ENCODE measurements at regions not wholly inside any gene's neighbourhood (a gene's known extent, or its start where the extent isn't known, plus 50 kb on each side); places are given as distances from the start of the nearest gene placed in this dataset.

GRCh38 chr16:5385115-5385514 is 287.5 kb upstream of the EEF2KMT start:
- ATAC-seq (ENCODE audit: insufficient read depth, low FRiP score) (no peak), DNase-seq (no peak)
- no peak overlapping the region for H3K9ac ChIP-seq (ENCODE audit: insufficient read depth in 1 of 2, low read length in 2 of 2)
- no peak overlapping the region for H3K27ac ChIP-seq (ENCODE audit: low read depth in 1 of 2, low read length in 1 of 2)
- H3K27me3 ChIP-seq (ENCODE audit: control insufficient read depth in 3 of 3, insufficient read depth in 3 of 3, low read length in 2 of 3) = no peaks in the 10 kb centered on the region
- H3K9me3 ChIP-seq (ENCODE audit: control insufficient read depth in 4 of 4, insufficient read depth in 3 of 4, low read length in 3 of 4) = peaks cover 0 to 13% (median 3%) of the 10 kb centered on the region in 4 donors
- H3K4me1 ChIP-seq (ENCODE audit: control insufficient read depth in 5 of 5, insufficient read depth in 5 of 5, low read length in 5 of 5) = no peaks in the 10 kb centered on the region
- TF ChIP-seq CTCF (IDR thresholded peaks at IDR 0.05; ENCODE audit: control extremely low read depth, extremely low read depth) = no peak
- no peak overlapping the region for H3K4me3 ChIP-seq
- 84 to 90% methylated on average over 2 of the region's 2 CpGs for WGBS, 2 donors
- no peaks in the 10 kb centered on the region for H3K36me3 ChIP-seq (ENCODE audit: control insufficient read depth in 4 of 4, insufficient read depth in 4 of 4, low read length in 4 of 4)

- Histone ChIP-seq H3K9me3 (ENCODE audit: control insufficient read depth in 4 of 4, insufficient read depth in 3 of 4, low read length in 3 of 4) (peaks cover 0 to 11% (median 3%) of the 10 kb centered on the region in 4 donors), H3K9ac (ENCODE audit: insufficient read depth in 1 of 2, low read length in 2 of 2) (no peak overlapping the region), H3K27ac (ENCODE audit: low read depth in 1 of 2, low read length in 1 of 2) (no peak overlapping the region), H3K36me3 (ENCODE audit: control insufficient read depth in 4 of 4, insufficient read depth in 4 of 4, low read length in 4 of 4) (no peaks in the 10 kb centered on the region), H3K4me3 (no peak overlapping the region), H3K27me3 (ENCODE audit: control insufficient read depth in 3 of 3, insufficient read depth in 3 of 3, low read length in 2 of 3) (no peaks in the 10 kb centered on the region), H3K4me1 (ENCODE audit: control insufficient read depth in 5 of 5, insufficient read depth in 5 of 5, low read length in 5 of 5) (no peaks in the 10 kb centered on the region)
- no peak for TF ChIP-seq CTCF (IDR thresholded peaks at IDR 0.05; ENCODE audit: control extremely low read depth, extremely low read depth)
- DNase-seq (no peak), ATAC-seq (ENCODE audit: insufficient read depth, low FRiP score) (no peak)
- WGBS, 2 donors = 79 to 88% methylated on average over 2 of the region's 2 CpGs
Observed at GRCh38 chr16:5383737-5384136, 286.1 kb upstream of the EEF2KMT start.

GRCh38 chr16:5382484-5382883 is 284.9 kb upstream of the EEF2KMT start:
- DNase-seq = no peak
- no peak for ATAC-seq (ENCODE audit: insufficient read depth, low FRiP score)
- Histone ChIP-seq H3K9ac (ENCODE audit: insufficient read depth in 1 of 2, low read length in 2 of 2) (no peak overlapping the region), H3K27me3 (ENCODE audit: control insufficient read depth in 3 of 3, insufficient read depth in 3 of 3, low read length in 2 of 3) (no peaks in the 10 kb centered on the region), H3K4me1 (ENCODE audit: control insufficient read depth in 5 of 5, insufficient read depth in 5 of 5, low read length in 5 of 5) (no peaks in the 10 kb centered on the region), H3K4me3 (no peak overlapping the region), H3K9me3 (ENCODE audit: control insufficient read depth in 4 of 4, insufficient read depth in 3 of 4, low read length in 3 of 4) (peaks cover 0 to 7% (median 1%) of the 10 kb centered on the region in 4 donors), H3K36me3 (ENCODE audit: control insufficient read depth in 4 of 4, insufficient read depth in 4 of 4, low read length in 4 of 4) (no peaks in the 10 kb centered on the region), H3K27ac (ENCODE audit: low read depth in 1 of 2, low read length in 1 of 2) (no peak overlapping the region)
- no peak for TF ChIP-seq CTCF (IDR thresholded peaks at IDR 0.05; ENCODE audit: control extremely low read depth, extremely low read depth)
- WGBS, 2 donors = 85 to 86% methylated on average over 4 of the region's 4 CpGs

GRCh38 chr16:5381481-5381880 is 283.9 kb upstream of the EEF2KMT start:
- Histone ChIP-seq H3K9ac (ENCODE audit: insufficient read depth in 1 of 2, low read length in 2 of 2) (no peak overlapping the region), H3K4me3 (no peak overlapping the region), H3K4me1 (ENCODE audit: control insufficient read depth in 5 of 5, insufficient read depth in 5 of 5, low read length in 5 of 5) (no peaks in the 10 kb centered on the region), H3K27ac (ENCODE audit: low read depth in 1 of 2, low read length in 1 of 2) (no peak overlapping the region), H3K27me3 (ENCODE audit: control insufficient read depth in 3 of 3, insufficient read depth in 3 of 3, low read length in 2 of 3) (no peaks in the 10 kb centered on the region), H3K36me3 (ENCODE audit: control insufficient read depth in 4 of 4, insufficient read depth in 4 of 4, low read length in 4 of 4) (no peaks in the 10 kb centered on the region), H3K9me3 (ENCODE audit: control insufficient read depth in 4 of 4, insufficient read depth in 3 of 4, low read length in 3 of 4) (peaks cover 0 to 8% (median 0%) of the 10 kb centered on the region in 4 donors)
- 75 to 85% methylated on average over 3 of the region's 3 CpGs for WGBS, 2 donors
- no peak for DNase-seq
- no peak for ATAC-seq (ENCODE audit: insufficient read depth, low FRiP score)
- TF ChIP-seq CTCF (IDR thresholded peaks at IDR 0.05; ENCODE audit: control extremely low read depth, extremely low read depth) = no peak

All from lung (tissue), 11 donors.